PC-9 (cell line): ENCODE measurements at regions not wholly inside any gene's neighbourhood (a gene's known extent, or its start where the extent isn't known, plus 50 kb on each side); places are given as distances from the start of the nearest gene placed in this dataset.

Source experiments
- EZH2 ChIP-seq: fragments of 200-600 bp; sonication (generic); IDR thresholded peaks from 2 replicates; pipeline ENCODE4 v1.8.0; 2017; ENCODE audit warnings: antibody characterized with exemption, low read depth
- TF ChIP-seq, protein P1 (sequence below): fragments of 200-600 bp; sonication (generic); conservative IDR thresholded peaks from 2 replicates; pipeline ENCODE4 v1.6.1; 2017; ENCODE audit warnings: mixed run types, antibody characterized with exemption, mild to moderate bottlenecking, moderate library complexity

- TF ChIP-seq, protein P1, sequence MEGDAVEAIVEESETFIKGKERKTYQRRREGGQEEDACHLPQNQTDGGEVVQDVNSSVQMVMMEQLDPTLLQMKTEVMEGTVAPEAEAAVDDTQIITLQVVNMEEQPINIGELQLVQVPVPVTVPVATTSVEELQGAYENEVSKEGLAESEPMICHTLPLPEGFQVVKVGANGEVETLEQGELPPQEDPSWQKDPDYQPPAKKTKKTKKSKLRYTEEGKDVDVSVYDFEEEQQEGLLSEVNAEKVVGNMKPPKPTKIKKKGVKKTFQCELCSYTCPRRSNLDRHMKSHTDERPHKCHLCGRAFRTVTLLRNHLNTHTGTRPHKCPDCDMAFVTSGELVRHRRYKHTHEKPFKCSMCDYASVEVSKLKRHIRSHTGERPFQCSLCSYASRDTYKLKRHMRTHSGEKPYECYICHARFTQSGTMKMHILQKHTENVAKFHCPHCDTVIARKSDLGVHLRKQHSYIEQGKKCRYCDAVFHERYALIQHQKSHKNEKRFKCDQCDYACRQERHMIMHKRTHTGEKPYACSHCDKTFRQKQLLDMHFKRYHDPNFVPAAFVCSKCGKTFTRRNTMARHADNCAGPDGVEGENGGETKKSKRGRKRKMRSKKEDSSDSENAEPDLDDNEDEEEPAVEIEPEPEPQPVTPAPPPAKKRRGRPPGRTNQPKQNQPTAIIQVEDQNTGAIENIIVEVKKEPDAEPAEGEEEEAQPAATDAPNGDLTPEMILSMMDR = no peak
- TF ChIP-seq EZH2 = no peak
Observed at GRCh38 chr11:42444406-42444805, 867.4 kb upstream of the API5 start.
